ENCODE measurements at regions not wholly inside any gene's neighbourhood (a gene's known extent, or its start where the extent isn't known, plus 50 kb on each side); places are given as distances from the start of the nearest gene placed in this dataset.

DNA sequence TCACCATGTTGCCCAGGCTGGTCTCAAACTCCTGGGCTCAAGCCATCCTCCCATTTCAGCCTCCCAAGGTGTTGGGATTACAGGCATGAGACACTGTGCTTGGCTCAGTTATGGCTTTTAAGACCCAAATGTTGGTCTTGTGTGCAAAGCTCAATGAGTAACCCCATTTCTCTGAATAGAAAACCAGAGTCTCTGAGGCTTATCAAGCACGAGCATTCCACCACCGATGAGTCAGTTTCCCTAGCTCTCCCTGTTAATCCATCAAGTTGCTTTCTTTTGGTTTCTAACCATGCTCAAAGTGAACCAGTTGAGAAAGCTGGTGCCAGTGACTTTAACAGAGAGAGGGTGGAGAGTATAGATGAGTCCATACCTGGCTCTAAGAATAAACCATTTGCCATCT, 350.9 kb upstream of the ADGRL2 start:
- POLR2A ChIA-PET (ENCODE audit: low non-redundant PET): no interaction called here
- DNase-seq (ENCODE audit: low spot score): no peak
- no TSS peak for BruUV-seq (replicated peaks)
- Histone ChIP-seq H3K9me3 (ENCODE audit: low read depth, low read length, poor library complexity, severe bottlenecking) (no peaks in the 10 kb centered on the region), H3K36me3 (ENCODE audit: insufficient read depth, low read length, poor library complexity, severe bottlenecking) (no peaks in the 10 kb centered on the region), H3K4me3 (ENCODE audit: low read depth, low read length, poor library complexity, severe bottlenecking) (no peak overlapping the region), H3K4me1 (ENCODE audit: insufficient read depth, low read length, poor library complexity, severe bottlenecking) (no peaks in the 10 kb centered on the region), H3K27me3 (replicated peaks; ENCODE audit: insufficient read depth, low read depth, low read length, poor library complexity) (peaks cover 12% of the 10 kb centered on the region), H3K27ac (ENCODE audit: low read depth, low read length, poor library complexity, severe bottlenecking) (no peak overlapping the region)
- TF ChIP-seq, protein P1, sequence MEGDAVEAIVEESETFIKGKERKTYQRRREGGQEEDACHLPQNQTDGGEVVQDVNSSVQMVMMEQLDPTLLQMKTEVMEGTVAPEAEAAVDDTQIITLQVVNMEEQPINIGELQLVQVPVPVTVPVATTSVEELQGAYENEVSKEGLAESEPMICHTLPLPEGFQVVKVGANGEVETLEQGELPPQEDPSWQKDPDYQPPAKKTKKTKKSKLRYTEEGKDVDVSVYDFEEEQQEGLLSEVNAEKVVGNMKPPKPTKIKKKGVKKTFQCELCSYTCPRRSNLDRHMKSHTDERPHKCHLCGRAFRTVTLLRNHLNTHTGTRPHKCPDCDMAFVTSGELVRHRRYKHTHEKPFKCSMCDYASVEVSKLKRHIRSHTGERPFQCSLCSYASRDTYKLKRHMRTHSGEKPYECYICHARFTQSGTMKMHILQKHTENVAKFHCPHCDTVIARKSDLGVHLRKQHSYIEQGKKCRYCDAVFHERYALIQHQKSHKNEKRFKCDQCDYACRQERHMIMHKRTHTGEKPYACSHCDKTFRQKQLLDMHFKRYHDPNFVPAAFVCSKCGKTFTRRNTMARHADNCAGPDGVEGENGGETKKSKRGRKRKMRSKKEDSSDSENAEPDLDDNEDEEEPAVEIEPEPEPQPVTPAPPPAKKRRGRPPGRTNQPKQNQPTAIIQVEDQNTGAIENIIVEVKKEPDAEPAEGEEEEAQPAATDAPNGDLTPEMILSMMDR (conservative IDR thresholded peaks at IDR 0.05; ENCODE audit: low read depth, low read length): no peak
- no peak for TF ChIP-seq EZH2 (IDR thresholded peaks at IDR 0.05; ENCODE audit: borderline replicate concordance, low read depth, low read length, poor library complexity, severe bottlenecking)
- intact Hi-C loops (cut with micrococcal nuclease; ENCODE audit: unreplicated experiment): no loop called here
- CTCF ChIA-PET: no interaction called here

DNA sequence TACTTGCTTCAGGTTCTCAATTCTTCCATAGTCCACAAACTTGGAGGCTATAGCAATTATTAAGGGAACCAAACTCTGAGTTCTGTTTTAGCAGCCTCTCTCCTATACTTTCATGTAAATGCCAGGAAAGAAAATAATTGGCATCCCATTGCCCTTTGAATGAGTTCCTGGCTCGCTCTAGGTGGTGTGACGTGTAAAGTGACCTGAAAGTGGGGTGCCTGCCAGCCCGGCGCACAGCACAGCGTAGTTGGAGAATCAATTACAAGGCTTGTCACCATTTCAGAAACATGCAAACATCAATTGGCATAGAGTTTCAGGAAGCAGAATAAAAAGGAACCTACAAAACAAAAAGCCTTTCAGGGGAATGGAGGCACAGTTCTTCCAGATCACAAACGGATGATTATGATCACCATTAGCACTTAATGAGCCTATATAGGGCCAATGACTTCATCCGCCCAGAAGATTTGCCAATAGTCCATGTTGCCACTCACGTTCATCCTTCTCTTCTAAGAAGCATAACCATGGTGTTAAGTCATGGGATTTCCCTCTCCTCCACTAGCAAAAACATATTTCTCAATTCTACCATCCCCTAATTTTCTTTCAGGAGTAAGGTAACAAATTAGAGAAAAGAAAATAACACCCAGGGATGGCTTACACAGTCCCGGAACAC, 354.6 kb upstream of the ADGRL2 start:
- H3K9me3 ChIP-seq (ENCODE audit: low read depth, low read length, poor library complexity, severe bottlenecking): no peaks in the 10 kb centered on the region
- ChIA-PET CTCF (no interaction called here), POLR2A (ENCODE audit: low non-redundant PET) (no interaction called here)
- BruUV-seq (replicated peaks): no TSS peak
- no peaks in the 10 kb centered on the region for H3K36me3 ChIP-seq (ENCODE audit: insufficient read depth, low read length, poor library complexity, severe bottlenecking)
- TF ChIP-seq, protein P1 (conservative IDR thresholded peaks at IDR 0.05; ENCODE audit: low read depth, low read length): no peak
- no peak for TF ChIP-seq EZH2 (IDR thresholded peaks at IDR 0.05; ENCODE audit: borderline replicate concordance, low read depth, low read length, poor library complexity, severe bottlenecking)
- intact Hi-C loops (cut with micrococcal nuclease; ENCODE audit: unreplicated experiment): no loop called here
- no peaks in the 10 kb centered on the region for H3K27me3 ChIP-seq (replicated peaks; ENCODE audit: insufficient read depth, low read depth, low read length, poor library complexity)
- H3K4me1 ChIP-seq (ENCODE audit: insufficient read depth, low read length, poor library complexity, severe bottlenecking): no peaks in the 10 kb centered on the region
- no peak overlapping the region for H3K27ac ChIP-seq (ENCODE audit: low read depth, low read length, poor library complexity, severe bottlenecking)
- no peak overlapping the region for H3K4me3 ChIP-seq (ENCODE audit: low read depth, low read length, poor library complexity, severe bottlenecking)
- no peak for DNase-seq (ENCODE audit: low spot score)

DNA sequence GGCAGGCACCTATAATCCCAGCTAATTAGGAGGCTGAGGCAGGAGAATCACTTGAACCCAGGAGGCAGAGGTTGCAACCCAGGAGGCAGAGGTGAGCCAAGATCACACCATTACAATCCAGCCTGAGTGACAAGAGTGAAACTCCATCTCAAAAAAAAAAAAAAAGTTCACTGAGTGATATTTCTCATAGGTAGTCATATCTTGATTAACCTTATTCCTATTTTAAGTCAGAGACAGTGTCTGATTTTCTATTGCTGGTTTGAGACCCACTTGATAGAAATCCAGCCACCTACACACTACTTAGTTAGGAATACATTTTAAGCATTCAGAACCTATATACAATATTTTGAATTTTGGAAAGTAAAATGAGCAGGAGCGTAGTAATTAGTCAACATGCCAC, 357.4 kb upstream of the ADGRL2 start:
- Histone ChIP-seq H3K27ac (ENCODE audit: low read depth, low read length, poor library complexity, severe bottlenecking) (no peak overlapping the region), H3K9me3 (ENCODE audit: low read depth, low read length, poor library complexity, severe bottlenecking) (no peaks in the 10 kb centered on the region), H3K36me3 (ENCODE audit: insufficient read depth, low read length, poor library complexity, severe bottlenecking) (no peaks in the 10 kb centered on the region), H3K4me3 (ENCODE audit: low read depth, low read length, poor library complexity, severe bottlenecking) (no peak overlapping the region), H3K4me1 (ENCODE audit: insufficient read depth, low read length, poor library complexity, severe bottlenecking) (no peaks in the 10 kb centered on the region), H3K27me3 (replicated peaks; ENCODE audit: insufficient read depth, low read depth, low read length, poor library complexity) (no peaks in the 10 kb centered on the region)
- BruUV-seq (replicated peaks): no TSS peak
- POLR2A ChIA-PET (ENCODE audit: low non-redundant PET): no interaction called here
- intact Hi-C loops (cut with micrococcal nuclease; ENCODE audit: unreplicated experiment): no loop called here
- CTCF ChIA-PET: no interaction called here
- no peak for DNase-seq (ENCODE audit: low spot score)
- TF ChIP-seq, protein P1 (conservative IDR thresholded peaks at IDR 0.05; ENCODE audit: low read depth, low read length): no peak
- TF ChIP-seq EZH2 (IDR thresholded peaks at IDR 0.05; ENCODE audit: borderline replicate concordance, low read depth, low read length, poor library complexity, severe bottlenecking): no peak

Measured in A673 (cell line).